HFFc6 (cell line): ENCODE measurements at regions not wholly inside any gene's neighbourhood (a gene's known extent, or its start where the extent isn't known, plus 50 kb on each side); places are given as distances from the start of the nearest gene placed in this dataset.

ENCODE experiments used
- DNase-seq: peaks from one replicate; pipeline ENCODE4 v3.0.0-alpha.2; 2018
- H3K27ac Mint-ChIP-seq: 2 replicates; pipeline ENCODE4 v1.8.0; 2020; ENCODE audit warnings: mild to moderate bottlenecking, mixed read lengths
- H3K27me3 Mint-ChIP-seq: 2 replicates; pipeline ENCODE4 v1.8.0; 2021; ENCODE audit warnings: mild to moderate bottlenecking, moderate library complexity, mixed read lengths; ENCODE audit not compliant: insufficient read depth
- H3K36me3 Mint-ChIP-seq: 2 replicates; pipeline ENCODE4 v1.8.0; 2021; ENCODE audit warnings: low read depth, mixed read lengths
- H3K4me1 Mint-ChIP-seq: 2 replicates; pipeline ENCODE4 v1.8.0; 2020; ENCODE audit warnings: low read depth, mixed read lengths
- H3K4me3 Mint-ChIP-seq: 2 replicates; pipeline ENCODE4 v1.8.0; 2020; ENCODE audit warnings: mild to moderate bottlenecking, moderate library complexity, mixed read lengths
- H3K9me3 Mint-ChIP-seq: 2 replicates; pipeline ENCODE4 v1.8.0; 2020; ENCODE audit warnings: mild to moderate bottlenecking, mixed read lengths
- CTCF ChIP-seq: fragments of 200-600 bp; sonication (generic); IDR thresholded peaks from 2 replicates; pipeline ENCODE4 v1.5.0; 2021; ENCODE audit warnings: antibody characterized with exemption, mild to moderate bottlenecking

GRCh38 chr1:218617986-218618385 is 272.9 kb downstream of the TGFB2 start:
- DNase-seq: no peak

GRCh38 chr1:218620956-218621355 is 275.8 kb downstream of the TGFB2 start:
- no peaks in the 10 kb centered on the region for H3K9me3 Mint-ChIP-seq
- no peak for DNase-seq
- H3K36me3 Mint-ChIP-seq: no peaks in the 10 kb centered on the region
- H3K4me1 Mint-ChIP-seq: no peaks in the 10 kb centered on the region
- no peaks in the 10 kb centered on the region for H3K27me3 Mint-ChIP-seq
- no peak for TF ChIP-seq CTCF
- H3K27ac Mint-ChIP-seq: no peak overlapping the region
- H3K4me3 Mint-ChIP-seq: no peak overlapping the region

More at GRCh38 chr1:218617986-218618385, 272.9 kb downstream of the TGFB2 start:
- TF ChIP-seq CTCF: no peak
- H3K27ac Mint-ChIP-seq: no peak overlapping the region
- no peaks in the 10 kb centered on the region for H3K4me1 Mint-ChIP-seq
- no peaks in the 10 kb centered on the region for H3K9me3 Mint-ChIP-seq
- no peak overlapping the region for H3K4me3 Mint-ChIP-seq
- H3K27me3 Mint-ChIP-seq: no peaks in the 10 kb centered on the region
- H3K36me3 Mint-ChIP-seq: no peaks in the 10 kb centered on the region

GRCh38 chr1:218624052-218624451 is 278.9 kb downstream of the TGFB2 start:
- no peak for DNase-seq
- no peak overlapping the region for H3K4me3 Mint-ChIP-seq
- peaks cover 7% of the 10 kb centered on the region; the same call in 1 of the 2 replicates for H3K9me3 Mint-ChIP-seq
- no peak overlapping the region for H3K27ac Mint-ChIP-seq
- no peak for TF ChIP-seq CTCF
- no peaks in the 10 kb centered on the region for H3K36me3 Mint-ChIP-seq
- no peaks in the 10 kb centered on the region for H3K4me1 Mint-ChIP-seq
- H3K27me3 Mint-ChIP-seq: no peaks in the 10 kb centered on the region

GRCh38 chr1:218625393-218625792 is 280.3 kb downstream of the TGFB2 start:
- H3K4me1 Mint-ChIP-seq: no peaks in the 10 kb centered on the region
- H3K27ac Mint-ChIP-seq: no peak overlapping the region
- peaks cover 15% of the 10 kb centered on the region; the same call in 1 of the 2 replicates for H3K9me3 Mint-ChIP-seq
- H3K27me3 Mint-ChIP-seq: no peaks in the 10 kb centered on the region
- no peak for TF ChIP-seq CTCF
- no peaks in the 10 kb centered on the region; the same call in 1 of the 2 replicates for H3K36me3 Mint-ChIP-seq
- no peak for DNase-seq
- no peak overlapping the region for H3K4me3 Mint-ChIP-seq

GRCh38 chr1:218633238-218633988 is 288.3 kb downstream of the TGFB2 start:
- peaks cover 27% of the 10 kb centered on the region for H3K9me3 Mint-ChIP-seq
- no peaks in the 10 kb centered on the region for H3K27me3 Mint-ChIP-seq
- DNase-seq: no peak
- H3K36me3 Mint-ChIP-seq: no peaks in the 10 kb centered on the region; the same call in 1 of the 2 replicates
- no peak for TF ChIP-seq CTCF
- no peak overlapping the region for H3K27ac Mint-ChIP-seq
- no peak overlapping the region for H3K4me3 Mint-ChIP-seq
- no peaks in the 10 kb centered on the region for H3K4me1 Mint-ChIP-seq
